MM.1S (cell line): ENCODE measurements at regions not wholly inside any gene's neighbourhood (a gene's known extent, or its start where the extent isn't known, plus 50 kb on each side); places are given as distances from the start of the nearest gene placed in this dataset.

ENCODE experiments used
- DNase-seq: peaks from one replicate; pipeline ENCODE4 v3.0.0-alpha.2; 2015
- H2AFZ ChIP-seq: fragments of 300-600 bp; sonication (generic); 2 replicates; pipeline ENCODE4 v1.6.0; 2016; ENCODE audit warnings: antibody characterized with exemption, low read length
- H3F3A ChIP-seq: fragments of 300-600 bp; sonication (generic); 2 replicates; pipeline ENCODE4 v1.6.1; 2016; ENCODE audit warnings: mild to moderate bottlenecking, antibody characterized with exemption, low read length, moderate library complexity, mixed read lengths; ENCODE audit not compliant: insufficient read depth
- H3K27ac ChIP-seq: fragments of 300-600 bp; sonication (generic); 2 replicates; pipeline ENCODE4 v1.5.1; 2016; ENCODE audit warnings: mild to moderate bottlenecking, low read length
- H3K27me3 ChIP-seq: fragments of 300-600 bp; sonication (generic); replicated peaks from 2 replicates; pipeline ENCODE4 v1.6.0; 2016; ENCODE audit warnings: low read length; ENCODE audit not compliant: insufficient read depth
- H3K36me3 ChIP-seq: fragments of 300-600 bp; sonication (generic); replicated peaks from 2 replicates; pipeline ENCODE4 v1.6.1; 2016; ENCODE audit warnings: mild to moderate bottlenecking, low read length, mixed read lengths; ENCODE audit not compliant: insufficient read depth
- H3K4me1 ChIP-seq: fragments of 300-600 bp; sonication (generic); 2 replicates; pipeline ENCODE4 v1.6.1; 2016; ENCODE audit warnings: low read length, mixed read lengths
- H3K4me2 ChIP-seq: fragments of 300-600 bp; sonication (generic); 2 replicates; pipeline ENCODE4 v1.6.0; 2016; ENCODE audit warnings: low read depth, low read length
- H3K4me3 ChIP-seq: fragments of 300-600 bp; sonication (generic); 2 replicates; pipeline ENCODE4 v1.5.1; 2016; ENCODE audit warnings: low read length, mixed read lengths
- H3K79me2 ChIP-seq: fragments of 300-600 bp; sonication (generic); 2 replicates; pipeline ENCODE4 v1.6.1; 2016; ENCODE audit warnings: mixed run types, low read length, mixed read lengths
- H3K9ac ChIP-seq: fragments of 300-600 bp; sonication (generic); 2 replicates; pipeline ENCODE4 v1.6.1; 2016; ENCODE audit warnings: low read length, mixed read lengths
- H3K9me2 ChIP-seq: fragments of 300-600 bp; sonication (generic); replicated peaks from 2 replicates; pipeline ENCODE4 v1.6.1; 2016; ENCODE audit warnings: mild to moderate bottlenecking, low read length, mixed read lengths; ENCODE audit not compliant: insufficient read depth
- H3K9me3 ChIP-seq: fragments of 300-600 bp; sonication (generic); replicated peaks from 2 replicates; pipeline ENCODE4 v1.6.1; 2016; ENCODE audit warnings: mild to moderate bottlenecking, low read length, mixed read lengths; ENCODE audit not compliant: insufficient read depth
- H4K20me1 ChIP-seq: fragments of 300-600 bp; sonication (generic); 2 replicates; pipeline ENCODE4 v1.6.1; 2016; ENCODE audit warnings: mild to moderate bottlenecking, low read length, moderate library complexity, mixed read lengths; ENCODE audit not compliant: insufficient read depth
- EZH2 ChIP-seq: fragments of 300-600 bp; sonication (generic); optimal IDR thresholded peaks from 2 replicates; pipeline ENCODE3; 2017; ENCODE audit warnings: low read depth, mild to moderate bottlenecking, antibody characterized with exemption, low read length, mixed read lengths
- EZH2phosphoT487 ChIP-seq: fragments of 300-600 bp; sonication (generic); IDR thresholded peaks from 2 replicates; pipeline ENCODE4 v1.6.1; 2018; ENCODE audit warnings: antibody characterized with exemption, low read length
- TF ChIP-seq, protein P1 (sequence below): fragments of 300-600 bp; sonication (generic); IDR thresholded peaks from 2 replicates; pipeline ENCODE4 v1.5.1; 2016; ENCODE audit warnings: antibody characterized with exemption, low read length, mixed read lengths

DNA sequence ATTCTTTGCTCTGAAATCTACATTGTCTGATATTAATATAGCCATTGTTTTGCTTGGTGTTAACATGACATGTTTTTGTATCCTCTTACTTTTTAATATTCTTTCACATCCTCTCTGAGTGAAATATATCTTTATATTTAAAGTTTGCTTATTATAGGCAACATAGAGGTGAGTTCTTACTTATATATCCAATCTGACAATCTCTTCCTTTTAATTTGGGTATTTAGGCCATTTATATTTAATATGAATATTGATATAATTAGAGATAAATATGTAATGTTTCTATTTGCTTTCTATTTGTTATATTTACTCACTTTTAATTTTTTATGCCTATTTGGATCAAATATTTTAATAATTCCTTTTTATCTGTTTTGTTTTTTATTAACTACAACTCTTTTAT is 554.1 kb upstream of the SALL1 start:
- Histone ChIP-seq H3K79me2 (no peaks in the 10 kb centered on the region), H3K27me3 (no peaks in the 10 kb centered on the region), H3K4me3 (no peak overlapping the region), H3K9me2 (no peaks in the 10 kb centered on the region), H2AFZ (no peak overlapping the region), H3K27ac (no peak overlapping the region), H4K20me1 (no peaks in the 10 kb centered on the region), H3K4me2 (no peak overlapping the region), H3K9ac (no peak overlapping the region), H3K4me1 (no peaks in the 10 kb centered on the region), H3K9me3 (no peaks in the 10 kb centered on the region), H3K36me3 (no peaks in the 10 kb centered on the region), H3F3A (no peaks in the 10 kb centered on the region)
- TF ChIP-seq EZH2, result no peak
- TF ChIP-seq, protein P1, sequence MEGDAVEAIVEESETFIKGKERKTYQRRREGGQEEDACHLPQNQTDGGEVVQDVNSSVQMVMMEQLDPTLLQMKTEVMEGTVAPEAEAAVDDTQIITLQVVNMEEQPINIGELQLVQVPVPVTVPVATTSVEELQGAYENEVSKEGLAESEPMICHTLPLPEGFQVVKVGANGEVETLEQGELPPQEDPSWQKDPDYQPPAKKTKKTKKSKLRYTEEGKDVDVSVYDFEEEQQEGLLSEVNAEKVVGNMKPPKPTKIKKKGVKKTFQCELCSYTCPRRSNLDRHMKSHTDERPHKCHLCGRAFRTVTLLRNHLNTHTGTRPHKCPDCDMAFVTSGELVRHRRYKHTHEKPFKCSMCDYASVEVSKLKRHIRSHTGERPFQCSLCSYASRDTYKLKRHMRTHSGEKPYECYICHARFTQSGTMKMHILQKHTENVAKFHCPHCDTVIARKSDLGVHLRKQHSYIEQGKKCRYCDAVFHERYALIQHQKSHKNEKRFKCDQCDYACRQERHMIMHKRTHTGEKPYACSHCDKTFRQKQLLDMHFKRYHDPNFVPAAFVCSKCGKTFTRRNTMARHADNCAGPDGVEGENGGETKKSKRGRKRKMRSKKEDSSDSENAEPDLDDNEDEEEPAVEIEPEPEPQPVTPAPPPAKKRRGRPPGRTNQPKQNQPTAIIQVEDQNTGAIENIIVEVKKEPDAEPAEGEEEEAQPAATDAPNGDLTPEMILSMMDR, result no peak
- no peak for TF ChIP-seq EZH2phosphoT487
- no peak for DNase-seq

DNA sequence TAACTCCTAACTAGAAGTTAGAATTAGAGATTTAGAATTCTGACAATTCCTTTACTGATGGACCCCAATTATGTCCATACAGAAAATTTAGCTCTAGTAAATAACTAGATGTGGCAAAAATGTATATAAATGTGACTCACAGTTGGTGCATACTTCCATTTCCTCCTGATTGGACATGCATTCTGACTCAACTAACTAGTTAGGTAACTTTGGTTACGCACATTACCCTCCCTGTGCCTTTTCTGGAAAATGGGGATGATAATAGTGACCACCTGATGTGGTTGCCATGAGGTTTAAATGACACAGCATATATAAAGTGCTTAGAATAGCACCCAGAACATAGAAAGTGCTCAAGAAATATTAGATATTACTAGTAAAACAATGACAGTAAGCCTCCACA is 550.0 kb upstream of the SALL1 start:
- H3K27me3 ChIP-seq, result no peaks in the 10 kb centered on the region
- TF ChIP-seq EZH2 (no peak), EZH2phosphoT487 (no peak)
- TF ChIP-seq, protein P1, result no peak

DNA sequence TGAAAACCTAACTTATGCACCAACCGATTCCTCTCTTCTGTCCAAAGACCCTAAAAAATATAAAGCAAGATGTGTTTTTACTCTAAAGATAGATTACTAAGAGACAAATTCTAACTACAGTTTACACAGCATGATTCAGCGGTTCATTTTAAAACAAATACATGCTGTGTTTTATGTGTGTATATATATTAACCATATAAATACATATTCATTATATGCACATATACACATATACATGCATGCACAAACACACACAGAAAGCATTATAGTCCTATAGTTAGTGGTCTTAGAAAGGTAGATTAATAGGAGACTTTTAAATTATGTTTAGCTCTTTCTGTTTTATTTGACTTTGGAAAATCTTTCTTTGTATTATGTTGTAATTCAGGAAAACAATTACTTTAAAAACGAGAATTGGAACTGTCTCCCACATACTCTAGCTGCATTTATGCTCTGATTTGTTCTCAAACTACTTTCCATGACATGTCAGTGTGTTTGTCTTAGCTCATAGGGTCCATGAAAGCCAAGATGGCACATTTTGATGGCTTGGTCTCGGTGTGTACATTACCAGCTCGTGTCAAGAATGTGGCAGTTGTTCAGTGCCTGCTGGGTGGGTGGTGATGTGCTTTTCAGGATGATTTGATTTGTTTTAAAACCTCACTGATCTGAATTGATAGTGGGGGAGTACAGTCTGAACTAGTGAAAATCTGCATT is 548.8 kb upstream of the SALL1 start:
- Histone ChIP-seq H3K79me2 (no peaks in the 10 kb centered on the region), H3K4me2 (no peak overlapping the region), H3K4me3 (no peak overlapping the region), H3F3A (no peaks in the 10 kb centered on the region), H3K27me3 (no peaks in the 10 kb centered on the region), H3K36me3 (no peaks in the 10 kb centered on the region), H3K9me2 (no peaks in the 10 kb centered on the region), H3K4me1 (no peaks in the 10 kb centered on the region), H3K9me3 (no peaks in the 10 kb centered on the region), H4K20me1 (no peaks in the 10 kb centered on the region), H3K27ac (no peak overlapping the region), H2AFZ (no peak overlapping the region), H3K9ac (no peak overlapping the region)
- DNase-seq, result no peak
- TF ChIP-seq EZH2, result no peak
- no peak for TF ChIP-seq EZH2phosphoT487
- TF ChIP-seq, protein P1, result no peak

More for the DNA sequence above, 550.0 kb upstream of the SALL1 start:
- H3K9me2 ChIP-seq, result no peaks in the 10 kb centered on the region
- no peaks in the 10 kb centered on the region for H3K79me2 ChIP-seq
- H3K4me2 ChIP-seq, result no peak overlapping the region
- H3K36me3 ChIP-seq, result no peaks in the 10 kb centered on the region
- H3K9ac ChIP-seq, result no peak overlapping the region
- H3F3A ChIP-seq, result no peaks in the 10 kb centered on the region
- no peaks in the 10 kb centered on the region for H4K20me1 ChIP-seq
- no peak for DNase-seq
- no peak overlapping the region for H3K4me3 ChIP-seq
- no peaks in the 10 kb centered on the region for H3K9me3 ChIP-seq
- no peaks in the 10 kb centered on the region for H3K4me1 ChIP-seq
- no peak overlapping the region for H2AFZ ChIP-seq
- H3K27ac ChIP-seq, result no peak overlapping the region
